NT2/D1 (cell line): ENCODE measurements at regions not wholly inside any gene's neighbourhood (a gene's known extent, or its start where the extent isn't known, plus 50 kb on each side); places are given as distances from the start of the nearest gene placed in this dataset.
"Not testable (repeated sequence)": the region's sequence is repeated elsewhere in the genome, so short reads cannot be mapped to it uniquely, and the experiment has no call there.

Experiments
- DNase-seq: peaks from one replicate; pipeline ENCODE4 v3.0.0-alpha.2; 2011; ENCODE audit warnings: low read depth, low spot score
- H3K27me3 ChIP-seq: 2 replicates; pipeline ENCODE4 v1.6.0; 2011; ENCODE audit warnings: mild to moderate bottlenecking; ENCODE audit not compliant: insufficient read length, insufficient read depth
- H3K36me3 ChIP-seq: 2 replicates; pipeline ENCODE4 v1.6.1; 2011; ENCODE audit warnings: mild to moderate bottlenecking, low read length, mixed read lengths; ENCODE audit not compliant: insufficient read depth, insufficient read length
- H3K4me1 ChIP-seq: 2 replicates; pipeline ENCODE4 v1.5.1; 2011; ENCODE audit not compliant: insufficient read depth, insufficient read length
- H3K4me3 ChIP-seq: 2 replicates; pipeline ENCODE4 v1.5.1; 2011; ENCODE audit warnings: low read depth; ENCODE audit not compliant: insufficient read length
- H3K9ac ChIP-seq: 2 replicates; pipeline ENCODE4 v1.6.0; 2011; ENCODE audit warnings: low read depth; ENCODE audit not compliant: insufficient read length
- H3K9me3 ChIP-seq: 2 replicates; pipeline ENCODE4 v1.5.1; 2011; ENCODE audit warnings: mild to moderate bottlenecking, low read length; ENCODE audit not compliant: insufficient read depth
- SUZ12 ChIP-seq: IDR thresholded peaks from 2 replicates; pipeline ENCODE4 v1.6.1; 2011; ENCODE audit not compliant: insufficient read length, insufficient read depth; ENCODE audit errors: extremely low read depth
- YY1 ChIP-seq: IDR thresholded peaks from 2 replicates; pipeline ENCODE4 v1.6.1; 2011; ENCODE audit not compliant: insufficient read length, insufficient read depth
- ZNF274 ChIP-seq: IDR thresholded peaks from 2 replicates; pipeline ENCODE4 v1.6.1; 2011; ENCODE audit warnings: mild to moderate bottlenecking, low read depth, low read length

DNA sequence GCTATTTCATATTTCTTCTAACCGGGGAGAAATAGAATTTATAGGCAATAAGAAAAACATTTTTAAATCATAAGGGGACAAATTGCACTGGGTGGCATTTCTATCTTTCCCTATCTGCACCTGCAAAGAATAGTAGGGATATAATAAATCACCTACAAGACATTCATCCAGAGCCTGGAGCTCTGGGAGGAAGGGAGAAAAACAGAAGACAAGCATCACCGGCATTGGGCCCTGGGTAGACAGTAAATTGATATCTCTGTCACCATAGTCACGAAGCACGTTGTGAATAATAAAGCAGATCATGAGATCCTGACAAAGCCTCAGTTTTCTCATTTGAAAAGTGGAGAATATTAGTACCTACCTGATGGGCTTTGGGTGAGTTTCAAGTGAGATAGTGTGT is 685.6 kb downstream of the XPNPEP1 start:
- Histone ChIP-seq H3K4me3 (no peak overlapping the region), H3K9me3 (no peaks in the 10 kb centered on the region), H3K36me3 (no peaks in the 10 kb centered on the region), H3K9ac (no peak overlapping the region), H3K27me3 (no peaks in the 10 kb centered on the region), H3K4me1 (no peaks in the 10 kb centered on the region)
- DNase-seq = no peak
- TF ChIP-seq YY1 (no peak), SUZ12 (no peak), ZNF274 (no peak)

DNA sequence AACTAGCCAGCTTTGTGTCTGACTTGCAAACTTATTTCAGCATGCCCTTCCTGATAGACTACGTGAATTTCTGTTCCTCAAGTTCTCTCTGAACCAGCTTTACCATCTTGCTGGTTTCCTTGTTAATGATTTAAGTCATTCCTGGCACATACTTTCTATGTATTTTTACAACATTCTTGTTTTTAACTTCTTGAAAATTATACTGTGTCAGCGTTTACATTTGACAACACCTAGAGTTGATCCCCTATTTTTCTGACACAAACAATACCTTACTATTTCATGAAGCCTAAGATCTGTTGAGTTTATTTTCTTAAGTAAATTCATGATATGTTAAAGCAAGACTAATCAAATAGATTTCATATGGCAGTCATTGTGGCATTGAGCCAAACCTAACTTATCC is 686.3 kb downstream of the XPNPEP1 start:
- H3K4me3 ChIP-seq = no peak overlapping the region
- H3K9ac ChIP-seq = no peak overlapping the region
- DNase-seq = no peak
- TF ChIP-seq SUZ12 (no peak), ZNF274 (no peak), YY1 (no peak)
- H3K4me1 ChIP-seq = no peaks in the 10 kb centered on the region
- H3K36me3 ChIP-seq = no peaks in the 10 kb centered on the region
- H3K9me3 ChIP-seq = no peaks in the 10 kb centered on the region
- no peaks in the 10 kb centered on the region for H3K27me3 ChIP-seq

DNA sequence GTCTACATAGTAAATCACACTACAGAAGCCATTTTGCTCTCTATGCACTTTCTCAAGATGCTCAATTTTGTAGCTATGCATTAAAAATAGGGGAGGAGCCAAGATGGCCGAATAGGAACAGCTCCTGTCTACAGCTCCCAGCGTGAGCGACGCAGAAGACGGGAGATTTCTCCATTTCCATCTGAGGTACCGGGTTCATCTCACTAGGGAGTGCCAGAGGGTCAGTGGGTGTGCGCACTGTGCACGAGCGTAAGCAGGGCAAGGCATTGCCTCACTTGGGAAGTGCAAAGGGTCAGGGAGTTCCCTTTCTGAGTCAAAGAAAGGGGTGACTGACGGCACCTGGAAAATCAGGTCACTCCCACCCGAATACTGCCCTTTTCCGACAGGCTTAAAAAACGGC is 699.8 kb downstream of the XPNPEP1 start:
- H3K4me1 ChIP-seq, H3K9me3 ChIP-seq, DNase-seq, H3K9ac ChIP-seq, H3K27me3 ChIP-seq, H3K36me3 ChIP-seq, H3K4me3 ChIP-seq: not testable (repeated sequence)

DNA sequence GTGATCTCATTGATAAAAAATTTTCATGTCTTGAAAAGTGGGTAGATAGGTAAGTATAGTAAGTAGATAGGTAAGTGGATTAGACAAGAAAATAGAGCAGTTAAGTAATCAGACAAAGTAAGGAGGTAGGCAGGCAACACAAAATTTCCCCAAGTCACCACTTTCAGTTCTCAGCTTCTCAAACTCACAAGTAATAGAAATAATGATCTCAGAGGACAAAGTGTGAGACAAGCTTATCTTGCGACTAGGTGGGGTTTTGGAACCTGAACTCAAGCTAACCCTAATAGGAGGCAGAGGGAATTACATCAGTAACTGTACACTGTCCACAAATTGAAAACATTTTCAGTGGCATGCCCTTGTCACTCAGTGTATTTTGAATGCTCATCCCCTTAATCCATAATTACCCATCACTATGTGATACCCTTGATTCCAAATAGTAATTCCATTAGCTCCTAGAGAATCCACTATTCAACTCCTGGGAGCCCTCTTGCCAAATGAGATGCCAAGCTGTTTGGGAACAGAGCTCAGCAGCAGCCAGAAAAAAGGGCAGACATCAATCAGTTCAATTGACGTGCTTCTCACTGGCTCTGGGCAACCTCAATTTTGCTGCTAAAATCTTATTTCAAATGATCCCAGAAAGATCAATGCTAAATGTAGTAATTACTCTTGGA is 703.2 kb downstream of the XPNPEP1 start:
- Histone ChIP-seq H3K27me3 (no peaks in the 10 kb centered on the region), H3K4me1 (no peaks in the 10 kb centered on the region), H3K9ac (no peak overlapping the region), H3K4me3 (no peak overlapping the region), H3K9me3 (no peaks in the 10 kb centered on the region), H3K36me3 (no peaks in the 10 kb centered on the region)
- no peak for TF ChIP-seq YY1
- no peak for TF ChIP-seq SUZ12
- no peak for TF ChIP-seq ZNF274
- no peak for DNase-seq

DNA sequence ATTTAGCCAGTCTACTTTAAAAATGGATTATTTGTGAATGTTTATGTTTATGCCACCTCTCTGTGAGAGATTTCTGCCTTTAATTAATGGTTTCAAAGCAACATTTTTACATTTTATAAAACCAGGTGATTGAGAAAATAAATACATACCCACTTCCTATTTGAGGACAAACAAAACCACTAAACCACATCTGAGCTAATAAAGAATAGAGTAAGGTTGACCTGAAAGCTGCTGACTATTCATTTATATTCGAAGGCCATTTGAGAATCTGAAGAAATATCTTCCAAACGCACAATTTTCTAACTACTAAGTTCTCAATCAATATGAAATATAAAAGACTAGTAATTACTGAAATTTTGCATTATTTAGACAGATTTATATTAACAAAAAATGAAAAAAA is 705.1 kb downstream of the XPNPEP1 start:
- no peak for DNase-seq
- TF ChIP-seq YY1 (no peak), ZNF274 (no peak), SUZ12 (no peak)
- no peaks in the 10 kb centered on the region for H3K27me3 ChIP-seq
- H3K9ac ChIP-seq = no peak overlapping the region
- H3K4me1 ChIP-seq = no peaks in the 10 kb centered on the region
- no peak overlapping the region for H3K4me3 ChIP-seq
- no peaks in the 10 kb centered on the region for H3K9me3 ChIP-seq
- H3K36me3 ChIP-seq = no peaks in the 10 kb centered on the region

DNA sequence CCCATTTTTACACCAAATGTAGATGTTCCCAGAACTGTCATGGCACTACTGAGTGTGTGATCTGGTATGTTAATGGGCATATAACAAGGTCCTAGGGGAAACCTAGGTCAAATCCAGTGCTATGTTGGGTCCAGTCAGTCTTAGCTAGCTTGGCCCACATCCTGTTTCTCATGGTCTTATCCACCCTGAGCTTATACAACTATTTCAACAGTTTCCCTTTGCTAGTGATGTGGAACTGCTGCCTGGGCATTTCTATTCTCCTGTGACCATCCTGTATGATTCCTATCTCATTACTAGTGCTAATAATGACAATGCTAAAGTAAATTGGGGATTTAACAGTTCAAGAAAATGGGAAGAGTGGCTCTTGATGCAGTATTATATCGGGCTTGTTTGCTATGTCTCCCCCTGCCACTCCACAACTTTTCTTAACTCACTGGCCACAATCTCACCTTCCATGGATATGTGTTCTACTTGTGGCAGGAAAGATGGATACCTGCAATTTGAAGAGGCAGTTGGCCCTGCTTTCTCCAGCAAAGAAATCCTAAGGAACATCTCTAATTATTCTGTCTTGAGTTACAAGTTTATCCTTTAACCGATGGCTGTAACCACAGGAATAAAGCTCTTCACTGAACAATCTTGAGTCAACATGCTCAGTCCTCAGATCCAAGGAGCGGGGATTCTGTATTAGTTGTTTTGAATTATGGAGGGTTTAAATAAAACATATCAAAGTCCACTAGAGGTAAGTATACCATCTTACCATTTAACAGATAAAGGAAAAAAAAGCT is 707.8 kb downstream of the XPNPEP1 start:
- no peak for TF ChIP-seq ZNF274
- TF ChIP-seq YY1 = no peak
- Histone ChIP-seq H3K9me3 (no peaks in the 10 kb centered on the region), H3K9ac (no peak overlapping the region), H3K27me3 (no peaks in the 10 kb centered on the region), H3K36me3 (no peaks in the 10 kb centered on the region), H3K4me1 (no peaks in the 10 kb centered on the region), H3K4me3 (no peak overlapping the region)
- DNase-seq = no peak

DNA sequence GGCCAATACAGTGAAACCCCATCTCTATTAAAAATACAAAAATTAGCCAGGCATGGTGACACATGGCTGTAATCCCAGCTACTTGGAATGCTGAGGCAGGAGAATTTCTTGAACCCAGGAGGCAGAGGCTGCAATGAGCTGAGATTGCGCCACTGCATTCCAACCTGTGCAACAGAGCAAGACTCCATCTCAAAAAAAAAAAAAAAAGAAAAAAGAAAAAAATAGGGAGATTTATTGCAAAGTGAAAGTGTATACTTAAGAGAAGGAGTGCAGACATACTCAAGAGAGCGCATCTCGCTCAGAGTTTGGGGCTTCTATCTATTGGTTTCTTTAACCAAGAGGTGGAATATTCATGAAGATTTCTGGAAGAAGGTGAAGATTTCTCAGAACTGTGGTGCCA is 708.4 kb downstream of the XPNPEP1 start:
- not testable (repeated sequence) for H3K9me3 ChIP-seq, DNase-seq, H3K36me3 ChIP-seq, H3K27me3 ChIP-seq, H3K9ac ChIP-seq, H3K4me3 ChIP-seq, H3K4me1 ChIP-seq

DNA sequence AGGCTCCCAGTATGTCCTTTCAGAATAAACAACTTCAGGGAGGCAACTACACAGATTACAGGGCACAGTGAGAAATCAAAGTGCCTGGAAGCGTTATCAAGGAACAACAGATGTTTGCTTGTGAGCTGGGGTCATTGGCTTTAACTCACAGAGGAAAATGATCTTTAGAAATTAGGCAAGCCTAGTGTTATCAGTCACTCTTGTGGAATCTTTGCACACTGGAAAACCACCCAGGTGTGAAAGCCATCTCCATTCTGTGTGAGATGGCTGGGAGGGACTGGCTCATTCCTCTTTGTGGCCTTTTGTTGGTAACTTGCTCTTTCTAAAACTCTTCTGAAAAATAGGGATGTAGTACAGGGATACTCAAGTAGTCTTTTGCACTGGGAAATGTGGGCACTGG is 716.0 kb downstream of the XPNPEP1 start:
- Histone ChIP-seq H3K27me3 (no peaks in the 10 kb centered on the region), H3K4me3 (no peak overlapping the region), H3K36me3 (no peaks in the 10 kb centered on the region), H3K4me1 (no peaks in the 10 kb centered on the region), H3K9me3 (no peaks in the 10 kb centered on the region), H3K9ac (no peak overlapping the region)
- DNase-seq = no peak
- TF ChIP-seq SUZ12 (no peak), ZNF274 (no peak), YY1 (no peak)
